Stimulated activated CD4-positive, alpha-beta T cell treated with anti-CD3 and anti-CD28 coated beads, TNF-alpha, amount 100 ng/mL, for 1 hour (primary cell): ENCODE measurements at regions not wholly inside any gene's neighbourhood (a gene's known extent, or its start where the extent isn't known, plus 50 kb on each side); places are given as distances from the start of the nearest gene placed in this dataset.

Experiments
- DNase-seq, 3 donors: peaks; one replicate each; pipeline ENCODE4 v3.0.0-alpha.2; 2020; ENCODE audit warnings: low read depth in 3 of 3, low spot score in 1 of 3

DNA sequence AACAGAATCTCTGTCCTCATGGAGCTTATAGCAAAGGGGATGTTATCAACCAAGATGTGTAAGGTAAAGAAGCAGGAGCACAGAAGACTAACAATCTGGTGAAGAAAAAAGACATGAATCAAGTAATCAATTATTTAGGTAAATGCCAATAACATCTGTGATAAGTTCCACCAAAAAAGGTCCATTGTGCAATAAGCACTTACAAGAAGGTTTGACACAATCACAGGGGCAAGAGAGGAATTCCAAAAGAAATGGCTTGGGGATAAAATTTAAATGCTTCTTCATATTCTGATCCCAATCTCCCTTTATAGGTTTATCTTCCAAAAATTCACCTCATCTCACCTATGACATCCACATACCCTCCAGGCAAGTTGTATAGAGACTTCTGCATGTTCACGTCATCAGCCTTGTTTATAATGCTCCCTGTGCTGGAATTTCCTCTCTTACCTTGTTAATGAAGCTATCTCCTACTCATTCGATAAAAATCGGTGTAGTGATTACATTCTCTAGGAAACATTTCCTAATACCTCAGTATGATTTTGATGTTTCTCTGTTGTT is 53.6 kb upstream of the DPT start:
- DNase-seq: no peak

DNA sequence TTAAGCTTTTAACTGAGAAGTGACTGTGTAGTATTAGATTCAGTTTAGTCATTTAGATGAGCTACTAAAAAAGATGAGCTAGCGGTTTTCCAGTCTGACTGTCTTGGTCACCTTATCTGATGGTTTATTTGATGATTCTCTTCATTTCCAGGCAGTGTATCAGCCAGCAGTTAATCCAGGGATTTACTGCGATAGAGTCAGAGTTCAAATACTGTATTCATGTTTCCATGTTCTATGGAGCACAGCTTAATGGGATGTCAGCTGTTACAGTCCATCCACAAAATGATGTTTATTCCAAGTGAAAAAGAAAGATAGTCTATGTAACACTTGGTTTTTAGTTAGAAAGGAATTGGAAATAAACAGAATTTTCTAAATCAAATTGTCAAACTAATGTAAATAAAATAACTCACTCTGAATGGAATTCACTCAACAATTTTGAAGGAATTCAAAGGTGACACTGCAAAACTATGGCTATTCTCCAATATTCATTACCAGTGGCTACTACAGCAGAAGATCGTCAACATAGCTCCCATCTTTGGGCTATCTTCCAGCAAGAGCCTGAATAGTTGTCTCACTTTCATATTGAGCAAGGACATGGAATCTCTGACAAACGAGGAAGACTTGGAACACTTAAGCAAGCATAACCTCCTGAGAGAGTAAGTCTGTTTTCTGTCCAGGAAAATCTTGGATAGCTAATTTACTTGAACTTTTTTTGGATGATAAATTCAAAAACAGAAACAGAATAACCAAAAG is 54.6 kb upstream of the DPT start:
- DNase-seq: no peak

DNA sequence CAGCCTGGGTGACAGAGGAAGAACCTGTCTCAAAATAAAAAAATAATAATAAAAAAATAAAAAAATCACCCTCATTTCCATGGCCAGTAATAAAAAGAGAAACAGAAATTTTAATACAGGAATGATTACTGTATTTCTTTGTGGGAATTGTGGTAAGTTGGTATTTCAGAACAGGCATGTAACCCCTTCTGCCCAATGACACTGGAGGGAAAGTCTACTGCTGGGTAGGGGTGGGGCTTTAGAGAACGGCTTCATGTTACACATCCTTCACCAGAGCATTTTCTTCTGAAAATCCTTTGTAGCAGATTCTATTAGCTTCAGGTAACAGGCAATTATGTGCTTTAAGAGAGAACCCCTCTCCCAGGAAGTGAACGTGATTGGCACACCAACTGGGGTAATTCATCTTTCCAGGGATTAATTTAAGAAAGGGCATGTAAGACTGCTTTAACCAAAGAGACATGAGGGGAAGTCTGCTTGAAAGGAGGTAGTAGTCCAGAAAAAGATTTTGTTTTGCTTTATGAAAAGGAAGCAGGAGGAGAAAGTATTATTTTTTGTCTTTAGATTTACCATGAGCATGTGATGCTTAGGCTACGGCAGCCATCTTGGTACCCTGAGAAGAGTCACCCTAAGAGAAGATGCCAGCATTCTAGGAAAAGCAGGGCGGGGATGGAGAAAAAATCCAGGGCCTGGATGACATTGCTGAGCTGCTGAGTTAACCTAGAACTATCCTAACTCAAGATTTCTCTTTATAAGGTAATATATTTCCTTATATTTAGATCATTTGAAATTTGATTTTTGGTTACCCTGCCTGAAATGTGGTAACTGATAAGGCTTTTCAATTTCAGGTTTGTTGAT is 57.7 kb upstream of the DPT start:
- no peak for DNase-seq

DNA sequence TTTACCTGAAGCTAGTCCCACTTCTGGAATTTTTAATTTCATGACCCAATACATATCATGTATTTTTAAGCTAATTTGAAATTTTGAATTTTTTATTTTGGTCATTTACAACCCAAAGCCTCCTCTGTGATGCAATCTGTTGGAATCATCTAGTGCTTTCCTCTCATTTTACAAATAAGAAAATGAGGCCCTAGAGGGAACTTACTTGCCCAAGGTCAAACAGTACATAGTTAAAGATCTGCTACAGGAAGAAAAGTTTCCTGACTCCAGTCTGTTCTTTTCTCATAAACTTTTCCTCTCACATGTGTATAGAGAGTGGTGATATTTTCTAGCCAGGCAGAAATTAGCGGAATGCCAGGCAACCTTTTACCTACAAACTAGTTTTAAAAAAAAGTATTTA is 59.3 kb upstream of the DPT start:
- DNase-seq: no peak

DNA sequence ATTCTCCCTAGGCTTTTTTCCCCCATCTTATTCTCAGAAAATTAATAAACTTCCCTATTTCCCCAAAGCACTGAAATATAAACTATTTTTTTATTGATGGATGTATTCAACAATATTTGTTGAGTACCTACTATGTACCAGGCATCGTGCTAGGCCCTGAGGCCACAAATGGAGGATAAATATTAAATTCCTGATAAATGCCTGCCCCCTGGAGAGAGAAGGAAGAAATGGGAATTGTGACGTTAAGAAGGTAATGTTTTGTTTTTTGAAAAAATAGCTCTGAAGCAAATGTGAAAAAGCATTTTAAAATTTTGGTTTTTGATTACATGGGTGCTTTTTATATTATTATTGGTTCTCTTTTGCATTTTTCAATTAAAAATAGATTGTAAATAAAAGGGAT is 60.5 kb upstream of the DPT start:
- DNase-seq: no peak

DNA sequence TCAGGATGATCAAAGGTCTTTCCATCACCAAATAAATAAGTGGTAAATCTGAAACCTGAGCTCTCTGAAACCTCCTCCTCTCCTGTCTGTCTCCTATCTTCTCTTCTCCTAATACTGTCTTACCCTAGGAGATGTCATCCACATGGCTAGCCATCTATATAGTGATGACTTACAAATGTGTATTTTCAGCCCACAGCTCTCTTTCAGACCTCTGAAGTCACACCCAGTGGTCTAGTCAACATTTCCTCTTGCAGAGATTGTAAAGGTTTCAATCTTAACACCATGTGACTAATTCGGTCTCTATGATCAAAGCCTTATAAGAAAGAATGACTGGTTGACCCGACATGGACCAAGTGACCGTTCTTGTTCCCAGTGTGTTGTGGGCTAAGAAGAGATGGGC is 63.1 kb upstream of the DPT start:
- DNase-seq: no peak

DNA sequence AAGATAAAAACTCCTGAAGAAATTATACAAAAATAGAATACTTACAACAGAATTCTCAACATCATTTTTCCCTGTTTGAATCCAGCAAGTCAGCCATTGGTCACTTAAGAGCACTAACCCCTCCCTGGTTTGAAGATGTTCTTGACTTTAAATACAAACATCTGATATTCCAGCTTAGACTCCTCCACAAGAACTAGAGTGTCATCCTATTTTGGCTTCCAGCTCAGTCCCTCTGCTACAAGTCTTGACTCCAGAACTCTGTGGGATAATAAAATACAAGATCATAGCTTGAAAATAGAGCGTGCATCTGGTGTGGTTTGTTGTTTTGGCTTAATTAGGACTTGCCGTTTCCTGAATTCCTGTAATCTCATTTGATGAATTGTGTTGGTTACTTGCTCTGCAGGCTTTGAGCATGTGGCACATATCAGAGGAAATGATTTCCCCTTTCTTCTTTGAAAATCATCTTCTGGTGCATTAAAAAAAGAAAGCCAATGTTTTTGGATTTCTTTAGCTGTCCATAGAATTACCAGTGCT is 63.7 kb upstream of the DPT start:
- DNase-seq: no peak

DNA sequence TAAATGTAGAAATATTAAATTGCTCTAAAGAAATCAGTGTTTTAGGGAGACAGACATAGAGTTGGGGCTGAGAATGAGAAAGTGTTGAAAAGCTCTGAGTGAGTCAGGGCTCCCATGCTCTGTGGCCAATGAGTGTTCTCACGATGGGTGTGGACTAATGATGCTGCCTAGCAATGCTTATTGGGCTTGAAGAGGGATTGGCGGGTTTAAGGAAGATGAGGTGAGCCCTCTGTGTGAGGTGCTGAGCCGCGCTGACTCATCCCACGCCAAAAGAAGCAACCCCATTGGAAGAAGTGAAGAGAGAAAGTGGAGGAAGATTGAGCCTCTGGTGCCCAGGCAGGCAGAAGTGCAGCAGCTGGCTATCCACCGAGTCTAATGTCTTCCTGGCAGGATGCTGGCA is 65.1 kb upstream of the DPT start:
- no peak for DNase-seq

DNA sequence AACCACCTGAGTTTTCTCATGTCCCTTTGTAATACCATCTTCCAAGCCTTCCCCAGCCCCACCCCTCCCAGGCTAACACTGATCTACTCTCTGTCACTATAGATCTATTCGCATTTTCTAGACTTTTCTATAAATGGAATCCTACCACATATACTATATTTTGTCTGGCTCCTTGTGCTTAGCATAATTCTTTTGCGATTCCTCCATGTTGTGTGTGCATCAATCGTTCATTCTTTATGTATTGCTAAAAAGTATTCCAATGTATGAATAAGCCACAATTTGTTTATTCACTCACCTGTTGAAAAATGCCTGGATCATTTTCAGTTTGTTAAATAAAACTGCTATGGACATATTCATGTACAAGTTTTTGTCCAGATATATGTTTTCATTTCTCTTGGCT is 66.7 kb upstream of the DPT start:
- DNase-seq: no peak

DNA sequence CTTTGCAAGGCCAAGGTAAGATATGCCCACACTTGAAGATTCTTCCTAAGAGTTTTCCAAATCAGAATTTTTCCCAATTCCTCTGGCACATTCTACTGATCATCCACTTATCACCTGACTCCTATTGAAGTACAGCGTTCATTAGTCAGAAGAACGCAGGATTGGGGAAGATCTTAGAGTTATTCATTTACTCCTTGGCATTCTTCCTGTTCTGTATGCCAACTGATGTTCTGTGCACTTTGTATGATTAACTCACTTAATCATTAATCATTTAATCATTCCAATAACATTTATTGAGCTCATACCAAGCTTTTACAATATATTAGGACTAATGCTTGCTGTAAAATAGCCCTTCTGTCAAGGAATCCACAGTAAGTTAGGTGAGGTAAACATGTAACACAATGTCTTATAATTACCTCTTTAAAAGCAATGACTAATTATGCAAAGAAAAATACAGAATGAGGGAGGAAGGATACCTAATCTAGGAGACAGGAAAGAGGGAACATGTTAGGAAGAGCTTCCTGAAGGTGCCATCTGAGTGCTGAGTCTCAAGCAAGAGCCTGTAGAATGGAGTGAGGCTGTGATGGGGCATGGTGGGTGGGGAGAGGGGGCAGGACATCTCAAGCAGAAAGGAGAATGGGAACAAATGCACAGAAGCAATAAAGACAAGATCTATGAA is 71.1 kb upstream of the DPT start:
- DNase-seq: no peak

DNA sequence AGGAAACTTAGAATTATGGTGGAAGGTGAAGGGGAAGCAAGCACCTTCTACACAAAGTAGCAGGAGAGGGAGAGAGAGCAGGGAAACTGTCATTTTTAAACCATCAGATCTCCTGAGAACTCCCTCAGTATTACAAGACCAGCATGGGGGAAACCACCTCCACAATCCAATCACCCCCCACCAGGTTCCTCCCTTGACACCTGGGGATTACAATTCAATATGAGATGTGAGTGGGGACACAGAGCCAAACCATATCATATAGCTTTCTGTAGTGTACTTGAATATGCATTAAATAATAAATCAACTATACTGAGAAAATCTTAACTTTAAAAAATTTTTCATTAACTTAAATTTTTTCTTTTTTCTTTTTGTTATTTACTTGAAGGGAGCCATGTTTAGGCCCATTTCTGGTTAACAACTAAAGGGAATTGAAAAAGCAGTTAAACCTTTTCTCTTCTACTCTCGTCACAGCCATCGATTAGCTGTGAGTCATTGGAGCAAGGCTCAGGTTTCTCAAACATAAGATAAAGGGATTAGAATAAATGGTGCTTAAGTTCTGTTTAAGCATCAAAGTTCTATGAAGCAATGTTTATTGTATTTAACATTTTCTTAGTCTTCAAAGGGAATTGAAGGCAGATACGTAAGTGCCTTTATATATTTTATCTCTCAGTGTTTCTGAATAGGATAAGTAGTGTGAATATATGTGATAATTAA is 72.2 kb upstream of the DPT start:
- no peak for DNase-seq

DNA sequence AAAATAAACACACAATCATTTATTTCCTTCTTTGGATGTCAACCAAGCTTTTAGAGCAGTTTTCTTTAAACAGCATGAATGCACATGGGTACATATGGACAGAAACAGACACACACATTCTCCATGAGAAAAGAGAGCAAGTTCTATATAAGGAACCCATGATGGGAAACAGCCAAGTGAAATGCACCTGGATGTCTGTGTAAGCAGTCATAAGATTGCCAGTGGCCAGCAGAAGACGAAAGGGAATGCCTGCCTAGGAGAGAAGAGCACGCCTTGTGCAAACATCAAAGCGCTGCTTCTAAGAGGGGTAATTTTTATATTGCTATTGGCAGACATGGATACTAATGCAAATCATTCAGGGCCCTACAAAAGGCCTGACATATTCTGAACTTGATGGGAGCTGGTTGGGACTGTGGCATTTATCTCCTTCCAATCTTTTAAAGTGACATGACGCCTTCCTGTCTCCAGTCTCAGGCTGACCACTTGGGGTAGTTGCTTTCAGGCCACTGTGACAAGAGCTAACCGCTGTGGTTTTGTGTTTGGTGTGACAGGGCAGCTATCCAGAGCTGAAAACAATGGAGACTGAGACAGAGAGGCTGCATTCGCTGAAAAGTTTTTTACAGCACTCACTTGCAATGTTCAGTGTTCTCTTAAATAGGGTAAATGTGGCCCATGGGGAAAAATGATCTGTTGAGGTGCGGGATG is 75.0 kb upstream of the DPT start:
- no peak for DNase-seq

DNA sequence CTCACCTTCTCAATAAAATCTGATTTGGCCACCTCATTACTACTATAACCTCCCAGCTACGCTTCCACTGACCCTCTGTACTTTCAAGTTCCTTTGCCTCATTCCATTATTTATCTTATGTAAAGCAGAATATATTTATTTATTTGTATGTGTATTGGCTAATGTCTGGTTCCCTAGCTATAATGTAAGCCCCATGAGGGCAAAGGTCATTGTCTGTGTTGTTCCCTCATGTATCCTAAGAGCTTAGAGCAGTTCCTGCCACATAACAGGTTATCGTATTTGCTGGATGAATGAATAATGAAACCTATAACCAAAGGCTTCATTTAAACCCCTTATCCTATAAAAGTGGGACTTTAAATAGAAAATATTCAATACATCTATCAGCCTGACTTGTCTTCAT is 77.9 kb upstream of the DPT start:
- DNase-seq: no peak

DNA sequence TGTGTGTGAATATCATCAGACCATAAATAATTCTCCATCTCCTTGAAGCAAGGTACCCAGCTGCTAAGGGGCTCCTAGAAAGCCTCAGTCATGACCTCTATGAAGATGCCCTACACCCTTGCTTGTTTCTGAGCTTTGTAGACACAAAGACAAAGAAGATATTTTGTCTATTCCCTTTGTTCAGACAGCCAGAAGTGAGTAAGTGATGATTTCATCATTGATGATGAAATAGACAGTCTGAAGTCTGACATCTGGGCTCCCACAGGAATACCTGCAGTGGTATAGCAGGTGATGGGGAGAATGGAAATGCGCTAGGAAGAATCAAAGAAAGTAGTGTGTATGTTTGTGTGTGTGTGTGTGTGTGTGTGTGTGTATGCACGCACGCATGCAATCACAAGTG is 82.2 kb upstream of the DPT start:
- DNase-seq: no peak

DNA sequence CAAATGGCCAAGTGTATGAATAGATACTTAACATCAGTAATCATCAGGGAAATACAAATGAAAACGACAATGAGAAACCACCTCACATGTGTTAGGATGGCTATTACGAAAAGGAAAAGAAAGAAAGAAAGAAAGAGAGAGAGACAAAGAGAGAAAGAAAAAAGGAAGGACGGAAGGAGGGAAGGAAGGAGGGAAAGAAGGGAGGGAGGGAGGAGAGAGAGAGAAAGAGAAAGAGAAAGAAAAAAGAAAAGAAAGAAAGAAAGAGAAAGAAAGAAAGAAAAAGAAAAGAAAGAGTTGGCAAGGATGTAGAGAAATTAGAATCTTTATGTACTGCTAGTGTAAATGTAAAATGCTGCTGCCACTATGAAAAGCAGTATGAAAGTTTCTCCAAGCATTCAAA is 90.7 kb upstream of the DPT start:
- no peak for DNase-seq

DNA sequence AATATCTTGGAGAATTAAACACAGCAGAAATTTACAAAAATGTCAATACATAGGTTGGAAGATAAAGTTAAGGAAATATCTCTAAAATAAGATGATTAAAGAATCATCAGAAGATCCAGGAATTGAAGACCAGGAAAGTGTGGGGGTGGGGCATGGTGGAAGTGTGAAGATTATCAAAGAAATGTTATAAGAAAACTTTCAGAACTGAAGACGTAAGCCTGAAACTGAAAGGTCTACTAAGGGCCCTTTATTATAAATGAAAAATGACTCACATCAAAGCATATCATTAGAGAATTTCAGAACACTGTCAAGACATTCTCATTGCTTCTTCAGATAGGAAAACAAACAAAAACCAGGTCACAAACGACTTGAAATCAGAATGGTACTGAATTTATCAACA is 92.4 kb upstream of the DPT start:
- DNase-seq: no peak

DNA sequence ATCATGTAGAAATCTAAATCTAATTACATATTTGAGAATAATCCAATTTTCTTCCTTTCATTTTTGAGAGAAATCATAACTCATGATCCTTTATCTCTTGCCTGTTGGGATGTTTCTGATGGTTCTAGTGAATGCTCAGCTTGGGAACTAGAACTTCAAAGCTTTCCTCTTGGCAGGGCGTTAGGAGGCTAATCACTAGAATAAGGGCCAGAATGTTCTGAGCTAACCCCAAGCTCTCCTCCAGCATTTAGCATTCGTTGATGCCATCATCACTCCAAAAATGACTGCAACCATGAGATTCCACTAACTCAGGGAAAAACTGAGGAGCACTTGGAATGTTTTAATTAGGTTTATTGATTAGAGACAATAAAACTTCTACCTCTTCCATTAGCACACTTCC is 93.9 kb upstream of the DPT start:
- DNase-seq: no peak

DNA sequence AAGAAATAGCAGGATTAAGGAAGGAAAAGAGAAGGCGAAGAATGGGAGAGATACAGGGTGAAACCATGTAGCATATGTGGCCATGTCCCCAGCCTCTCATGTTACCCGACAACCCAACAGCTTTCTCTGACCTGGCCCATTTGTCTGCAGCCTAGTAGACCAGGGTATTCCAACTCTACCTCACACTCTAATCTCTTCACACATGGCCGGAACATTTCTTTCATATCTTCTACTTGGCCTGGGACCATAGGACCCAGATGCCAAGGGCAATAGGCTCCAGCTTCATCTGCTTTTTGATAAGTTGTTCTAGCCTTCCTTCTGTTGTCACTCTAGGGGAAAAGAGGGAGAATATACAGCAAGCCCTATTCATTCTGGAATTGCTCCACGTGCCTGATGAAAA is 95.0 kb upstream of the DPT start:
- no peak for DNase-seq

DNA sequence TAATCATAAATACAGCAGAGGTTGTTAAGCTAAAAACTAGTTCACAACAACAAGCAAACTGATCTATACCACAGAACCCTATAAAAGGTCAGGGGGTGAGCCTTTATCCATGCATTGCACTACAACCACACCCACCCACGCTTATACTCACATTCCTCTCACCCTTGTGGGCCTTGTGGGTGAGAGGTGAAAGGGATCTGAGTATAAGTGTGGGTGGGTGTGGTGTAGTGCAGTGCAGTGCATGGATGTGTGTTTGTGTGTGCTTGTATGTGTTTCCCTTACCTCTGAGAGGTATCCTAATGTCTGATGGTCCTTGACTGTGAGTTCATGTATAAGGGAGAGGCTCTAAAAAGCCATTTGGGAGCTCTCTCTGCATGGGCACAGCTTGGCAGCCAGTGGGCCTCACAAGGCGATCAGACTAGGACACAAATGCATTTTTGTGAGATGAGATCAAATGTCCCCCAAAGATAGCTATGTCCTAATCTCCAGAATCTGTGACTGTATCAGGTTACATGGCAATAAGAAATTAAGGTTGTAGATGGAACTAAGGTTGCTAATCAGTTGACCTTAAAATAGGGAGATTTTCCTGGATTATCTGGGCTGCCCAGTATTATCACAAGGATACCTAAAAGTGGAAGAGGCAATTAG is 95.5 kb upstream of the DPT start:
- DNase-seq: no peak

DNA sequence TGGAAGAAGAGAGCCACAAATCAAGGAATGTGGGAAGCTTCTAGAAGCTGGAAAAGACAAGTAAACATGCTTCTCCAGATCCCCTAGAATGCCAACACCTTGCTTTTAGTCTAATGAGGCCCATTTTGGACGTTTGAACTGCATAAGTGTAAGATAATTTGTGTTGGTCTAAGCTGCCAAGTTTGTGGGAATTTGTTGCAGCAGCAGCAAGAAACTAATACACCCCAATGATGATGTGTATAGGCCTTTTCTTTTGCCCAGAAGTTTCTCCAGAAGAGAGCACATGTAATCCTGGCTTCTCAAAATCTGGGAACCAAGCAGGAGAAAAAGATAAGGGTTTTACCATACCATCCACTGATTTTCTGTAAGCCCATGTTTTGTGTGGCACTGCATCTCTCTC is 96.1 kb upstream of the DPT start:
- no peak for DNase-seq
